Gastroesophageal sphincter (tissue), 4 donors: ENCODE measurements at regions not wholly inside any gene's neighbourhood (a gene's known extent, or its start where the extent isn't known, plus 50 kb on each side); places are given as distances from the start of the nearest gene placed in this dataset.

ENCODE experiments used
- ATAC-seq: fragments of 150-250 bp; one replicate; pipeline ENCODE4 v1.9.1; 2016; ENCODE audit warnings: mild to moderate bottlenecking, moderate library complexity
- H3K27ac ChIP-seq, 4 donors: fragments of 200-600 bp; sonication (generic) in 3 of 4; 1 replicate in 3 of 4; 2 replicates in 1 of 4; pipeline ENCODE4 v1.5.1; 2016 to 2019
- H3K27me3 ChIP-seq: fragments of 200-600 bp; sonication (generic); one replicate; pipeline ENCODE4 v1.5.1; 2019
- H3K36me3 ChIP-seq, 2 donors: fragments of 200-600 bp; sonication (generic); one replicate each; pipeline ENCODE4 v1.5.1; 2019; ENCODE audit warnings: control low read depth in 1 of 2
- H3K4me1 ChIP-seq, 3 donors: fragments of 200-600 bp; sonication (generic); 1 replicate in 2 of 3; 2 replicates in 1 of 3; pipeline ENCODE4 v1.5.1; 2016 to 2019; ENCODE audit warnings: control low read depth in 2 of 3
- H3K4me3 ChIP-seq, 2 donors: fragments of 200-600 bp; sonication (generic); one replicate each; pipeline ENCODE4 v1.5.1; 2019; ENCODE audit warnings: mild to moderate bottlenecking in 1 of 2, moderate library complexity in 1 of 2
- H3K9me3 ChIP-seq, 3 donors: fragments of 200-600 bp; sonication (generic); one replicate each; pipeline ENCODE4 v1.5.1; 2017 to 2019; ENCODE audit warnings: control low read depth in 2 of 3
- EP300 ChIP-seq: sonication (generic); formaldehyde crosslinking; IDR thresholded peaks from one replicate; pipeline ENCODE4 v1.6.1; 2017; ENCODE audit warnings: antibody characterized with exemption, mild to moderate bottlenecking
- POLR2A ChIP-seq, 2 donors: fragments of 450-650 bp; IDR thresholded peaks; one replicate each; pipeline ENCODE4 v1.6.1; 2017; ENCODE audit warnings: antibody characterized with exemption in 2 of 2, mild to moderate bottlenecking in 2 of 2, moderate library complexity in 1 of 2
- POLR2AphosphoS5 ChIP-seq: sonication (generic); formaldehyde crosslinking; IDR thresholded peaks from one replicate; pipeline ENCODE4 v1.6.1; 2017; ENCODE audit warnings: antibody characterized with exemption
- WGBS, 2 donors: methylation state at CpG; one replicate each; pipeline ENCODE4 v1.1.5; 2018; ENCODE audit warnings: low coverage in 1 of 2; 5-methylcytosine and 5-hydroxymethylcytosine counted together
- TF ChIP-seq, protein P1 (sequence below), 4 experiments: fragments of 200-600 bp in 2 of 4; fragments of 450-650 bp in 2 of 4; sonication (generic) in 1 of 4; IDR thresholded peaks; one replicate each; pipeline ENCODE4 v1.5.1; 2017 to 2019; ENCODE audit warnings: antibody characterized with exemption in 4 of 4, mild to moderate bottlenecking in 2 of 4, moderate library complexity in 2 of 4

DNA sequence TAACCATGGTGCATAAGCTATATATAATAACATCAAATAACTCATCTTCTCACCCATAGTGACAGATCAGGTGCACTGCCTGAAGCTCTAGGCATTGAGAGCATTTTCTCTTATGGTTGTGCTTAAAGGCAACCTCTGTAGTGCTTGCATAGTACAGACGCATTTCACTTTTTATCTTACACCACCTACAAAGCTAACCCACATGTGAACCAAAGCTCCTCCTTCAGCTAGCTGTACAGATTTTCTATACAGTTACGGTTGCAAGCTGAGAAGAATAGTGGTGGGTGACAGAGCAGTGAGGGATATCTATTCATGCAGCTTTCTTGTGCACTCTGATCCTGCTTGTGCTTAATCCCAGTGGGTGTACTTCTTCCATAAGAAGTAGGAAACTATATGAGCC, 1525.2 kb downstream of the STIM2 start:
- ATAC-seq: no peak
- 86 to 88% methylated on average over 2 of the region's 2 CpGs for WGBS, 2 donors
- H3K4me1 ChIP-seq: no peaks in the 10 kb centered on the region
- no peak overlapping the region for H3K4me3 ChIP-seq
- no peak overlapping the region for H3K27ac ChIP-seq
- no peaks in the 10 kb centered on the region for H3K27me3 ChIP-seq
- H3K9me3 ChIP-seq: peaks cover 0 to 6% (median 0%) of the 10 kb centered on the region in 3 donors
- TF ChIP-seq EP300: no peak
- no peak for TF ChIP-seq POLR2A (IDR thresholded peaks at IDR 0.05)
- TF ChIP-seq POLR2AphosphoS5: no peak
- TF ChIP-seq, protein P1, sequence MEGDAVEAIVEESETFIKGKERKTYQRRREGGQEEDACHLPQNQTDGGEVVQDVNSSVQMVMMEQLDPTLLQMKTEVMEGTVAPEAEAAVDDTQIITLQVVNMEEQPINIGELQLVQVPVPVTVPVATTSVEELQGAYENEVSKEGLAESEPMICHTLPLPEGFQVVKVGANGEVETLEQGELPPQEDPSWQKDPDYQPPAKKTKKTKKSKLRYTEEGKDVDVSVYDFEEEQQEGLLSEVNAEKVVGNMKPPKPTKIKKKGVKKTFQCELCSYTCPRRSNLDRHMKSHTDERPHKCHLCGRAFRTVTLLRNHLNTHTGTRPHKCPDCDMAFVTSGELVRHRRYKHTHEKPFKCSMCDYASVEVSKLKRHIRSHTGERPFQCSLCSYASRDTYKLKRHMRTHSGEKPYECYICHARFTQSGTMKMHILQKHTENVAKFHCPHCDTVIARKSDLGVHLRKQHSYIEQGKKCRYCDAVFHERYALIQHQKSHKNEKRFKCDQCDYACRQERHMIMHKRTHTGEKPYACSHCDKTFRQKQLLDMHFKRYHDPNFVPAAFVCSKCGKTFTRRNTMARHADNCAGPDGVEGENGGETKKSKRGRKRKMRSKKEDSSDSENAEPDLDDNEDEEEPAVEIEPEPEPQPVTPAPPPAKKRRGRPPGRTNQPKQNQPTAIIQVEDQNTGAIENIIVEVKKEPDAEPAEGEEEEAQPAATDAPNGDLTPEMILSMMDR (IDR thresholded peaks at IDR 0.05): no peak
- H3K36me3 ChIP-seq: no peaks in the 10 kb centered on the region

DNA sequence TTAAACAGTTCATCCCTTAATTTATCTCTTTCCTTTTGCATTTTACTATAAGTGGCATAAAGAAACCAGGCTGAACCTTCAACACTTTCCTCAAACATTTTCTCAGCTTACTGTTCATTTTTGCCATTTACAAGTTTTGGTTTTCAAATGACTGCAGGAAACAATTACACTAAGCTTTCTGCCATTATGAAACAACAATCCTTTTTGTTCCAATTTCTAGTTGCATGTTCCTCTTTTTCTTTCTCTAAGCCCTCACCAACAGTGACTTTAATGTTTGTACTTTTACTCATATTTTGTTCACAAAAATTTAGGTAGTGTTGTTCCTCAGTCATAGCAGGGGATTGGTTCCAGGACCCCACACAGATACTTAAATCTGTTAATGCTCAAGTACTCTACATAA, 1526.1 kb downstream of the STIM2 start:
- Histone ChIP-seq H3K36me3 (no peaks in the 10 kb centered on the region), H3K27ac (no peak overlapping the region), H3K9me3 (no peaks in the 10 kb centered on the region), H3K4me3 (no peak overlapping the region), H3K4me1 (no peaks in the 10 kb centered on the region), H3K27me3 (no peaks in the 10 kb centered on the region)
- TF ChIP-seq, protein P1 (IDR thresholded peaks at IDR 0.05): no peak
- ATAC-seq: no peak

DNA sequence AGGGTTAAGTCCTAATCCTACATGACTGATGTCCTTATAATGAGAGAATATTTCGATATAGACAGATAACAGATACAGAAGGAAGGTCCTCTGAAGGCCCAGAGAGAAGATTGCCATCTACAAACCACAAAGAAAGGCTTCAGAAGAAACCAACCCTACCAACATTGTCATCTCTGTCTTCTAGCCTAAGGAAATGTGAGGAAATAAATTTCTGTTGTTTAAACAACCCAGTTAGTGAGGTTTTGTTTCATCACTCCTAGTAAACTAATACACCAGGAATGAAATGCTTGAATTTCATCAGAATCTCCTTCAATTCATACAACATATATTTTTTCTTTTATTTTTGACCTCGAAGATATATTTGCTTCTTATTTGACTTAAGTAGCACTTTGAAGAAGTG, 1527.8 kb downstream of the STIM2 start:
- ATAC-seq: no peak
- Histone ChIP-seq H3K9me3 (no peaks in the 10 kb centered on the region), H3K36me3 (no peaks in the 10 kb centered on the region), H3K4me1 (no peaks in the 10 kb centered on the region), H3K27ac (no peak overlapping the region), H3K4me3 (no peak overlapping the region), H3K27me3 (no peaks in the 10 kb centered on the region)
- TF ChIP-seq POLR2AphosphoS5 (no peak), EP300 (no peak), POLR2A (IDR thresholded peaks at IDR 0.05) (no peak)
- WGBS, 2 donors: 73 to 81% methylated on average over 2 of the region's 2 CpGs

- Histone ChIP-seq H3K4me3 (no peak overlapping the region), H3K36me3 (no peaks in the 10 kb centered on the region), H3K27me3 (no peaks in the 10 kb centered on the region), H3K4me1 (no peaks in the 10 kb centered on the region), H3K9me3 (no peaks in the 10 kb centered on the region), H3K27ac (no peak overlapping the region)
- no peak for ATAC-seq
- no peak for TF ChIP-seq POLR2AphosphoS5
- WGBS, 2 donors: 78 to 87% methylated on average over 4 of the region's 4 CpGs
These were observed 1531.2 kb downstream of the STIM2 start for GRCh38 chr4:28391877-28392276.

DNA sequence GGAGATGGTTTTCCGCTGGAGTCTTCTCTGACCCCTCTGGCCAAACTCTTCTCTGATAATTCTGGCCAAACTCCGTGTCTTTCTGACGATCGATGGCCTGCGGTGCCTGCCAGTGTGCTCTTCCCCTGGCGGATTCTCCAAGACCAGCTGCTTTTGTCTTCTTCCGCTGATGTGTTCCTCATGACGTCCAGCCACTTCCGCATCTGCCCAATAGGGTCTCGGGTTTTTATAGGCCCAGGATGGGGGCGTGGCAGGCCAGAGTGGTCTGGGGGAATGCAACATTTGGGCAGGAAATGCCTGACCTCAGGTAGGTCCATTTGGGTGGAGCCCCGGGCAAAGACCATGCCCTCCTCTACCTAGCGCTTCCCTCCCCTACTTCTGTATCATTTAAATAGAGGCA, 1542.1 kb downstream of the STIM2 start:
- Histone ChIP-seq H3K4me1 (no peaks in the 10 kb centered on the region), H3K27me3 (no peaks in the 10 kb centered on the region), H3K9me3 (no peaks in the 10 kb centered on the region), H3K27ac (no peak overlapping the region), H3K4me3 (no peak overlapping the region), H3K36me3 (no peaks in the 10 kb centered on the region)
- TF ChIP-seq, protein P1 (IDR thresholded peaks at IDR 0.05): no peak
- TF ChIP-seq EP300 (no peak), POLR2A (IDR thresholded peaks at IDR 0.05) (no peak), POLR2AphosphoS5 (no peak)
- no peak for ATAC-seq
- 96 to 100% methylated on average over 2 to 7 of the region's 13 CpGs for WGBS, 2 donors

DNA sequence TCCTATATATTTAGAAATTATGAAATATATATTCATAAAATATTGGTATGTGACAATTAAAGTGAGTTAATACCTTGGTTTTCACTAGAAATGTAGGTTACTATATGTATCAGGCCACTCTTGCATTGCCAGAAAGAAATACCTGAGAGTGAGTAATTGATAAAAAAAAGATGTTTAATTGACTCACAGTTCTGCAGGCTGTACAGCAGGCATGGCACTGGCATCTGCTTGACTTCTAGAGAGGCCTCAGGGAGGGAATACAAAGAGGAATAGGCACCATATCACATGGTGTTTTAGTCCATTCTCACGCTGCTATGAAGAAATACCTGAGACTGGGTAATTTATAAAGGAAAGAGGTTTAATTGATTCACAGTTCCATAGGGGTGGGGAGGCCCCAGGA, 1560.6 kb downstream of the STIM2 start:
- no peak for ATAC-seq
- TF ChIP-seq POLR2AphosphoS5 (no peak), EP300 (no peak), POLR2A (IDR thresholded peaks at IDR 0.05) (no peak)
- TF ChIP-seq, protein P1 (IDR thresholded peaks at IDR 0.05): no peak

More for the DNA sequence above, 1560.6 kb downstream of the STIM2 start:
- Histone ChIP-seq H3K9me3 (no peaks in the 10 kb centered on the region), H3K27me3 (no peaks in the 10 kb centered on the region), H3K36me3 (no peaks in the 10 kb centered on the region), H3K4me3 (no peak overlapping the region), H3K27ac (no peak overlapping the region), H3K4me1 (no peaks in the 10 kb centered on the region)
- 57 to 88% methylated on average over 1 of the region's 1 CpG for WGBS, 2 donors
